CD4-positive, alpha-beta T cell treated with Interferon alpha-2 for 1 hour (primary cell): ENCODE measurements at regions not wholly inside any gene's neighbourhood (a gene's known extent, or its start where the extent isn't known, plus 50 kb on each side); places are given as distances from the start of the nearest gene placed in this dataset.
"Not testable (repeated sequence)": the region's sequence is repeated elsewhere in the genome, so short reads cannot be mapped to it uniquely, and the experiment has no call there.

Source experiments
- DNase-seq, 2 donors: peaks; one replicate each; pipeline ENCODE4 v3.0.0-alpha.2; 2020 to 2022

GRCh38 chr6:14546036-14546435 lies 428.5 kb downstream of the CD83 start:
- no peak for DNase-seq

- DNase-seq = no peak
Observed at GRCh38 chr6:14547284-14547998, 429.9 kb downstream of the CD83 start.

GRCh38 chr6:14549304-14549770 lies 431.8 kb downstream of the CD83 start:
- DNase-seq = no peak

GRCh38 chr6:14549871-14550270 lies 432.3 kb downstream of the CD83 start:
- no peak for DNase-seq

GRCh38 chr6:14550410-14550809 lies 432.8 kb downstream of the CD83 start:
- no peak for DNase-seq

GRCh38 chr6:14550822-14551221 lies 433.2 kb downstream of the CD83 start:
- DNase-seq = no peak

- not testable (repeated sequence) for DNase-seq
Observed at GRCh38 chr6:14551601-14552000, 434.0 kb downstream of the CD83 start.

GRCh38 chr6:14552891-14553290 lies 435.3 kb downstream of the CD83 start:
- DNase-seq = no peak

- no peak for DNase-seq
Observed at GRCh38 chr6:14553515-14553914, 435.9 kb downstream of the CD83 start.

GRCh38 chr6:14555804-14556203 lies 438.2 kb downstream of the CD83 start:
- no peak for DNase-seq

- DNase-seq = no peak
Observed at GRCh38 chr6:14559746-14560536, 442.4 kb downstream of the CD83 start.

GRCh38 chr6:14561563-14561962 lies 444.0 kb downstream of the CD83 start:
- not testable (repeated sequence) for DNase-seq

- DNase-seq = no peak
Observed at GRCh38 chr6:14567842-14568241, 450.3 kb downstream of the CD83 start.

- no peak for DNase-seq
Observed at GRCh38 chr6:14569394-14569793, 451.8 kb downstream of the CD83 start.

- DNase-seq = not testable (repeated sequence)
Observed at GRCh38 chr6:14569874-14570273, 452.3 kb downstream of the CD83 start.

- DNase-seq = no peak
Observed at GRCh38 chr6:14571001-14571400, 453.4 kb downstream of the CD83 start.

GRCh38 chr6:14571746-14572145 lies 454.2 kb downstream of the CD83 start:
- no peak for DNase-seq

GRCh38 chr6:14573267-14573666 lies 455.7 kb downstream of the CD83 start:
- DNase-seq = no peak

- no peak for DNase-seq
Observed at GRCh38 chr6:14573703-14574290, 456.2 kb downstream of the CD83 start.

GRCh38 chr6:14575961-14576360 lies 458.4 kb downstream of the CD83 start:
- no peak for DNase-seq

- DNase-seq = no peak
Observed at GRCh38 chr6:14578994-14579393, 461.4 kb downstream of the CD83 start.

- no peak for DNase-seq
Observed at GRCh38 chr6:14582749-14583148, 465.2 kb downstream of the CD83 start.

GRCh38 chr6:14583826-14584225 lies 466.3 kb downstream of the CD83 start:
- no peak for DNase-seq

- no peak for DNase-seq
Observed at GRCh38 chr6:14584450-14584849, 466.9 kb downstream of the CD83 start.
